ENCODE measurements at regions not wholly inside any gene's neighbourhood (a gene's known extent, or its start where the extent isn't known, plus 50 kb on each side); places are given as distances from the start of the nearest gene placed in this dataset.
"Not testable (repeated sequence)": the region's sequence is repeated elsewhere in the genome, so short reads cannot be mapped to it uniquely, and the experiment has no call there.

- no peak for DNase-seq
Observed at GRCh38 chr4:117135634-117136354, 50.4 kb upstream of the TRAM1L1 start.

GRCh38 chr4:117137145-117137544, 51.8 kb upstream of the TRAM1L1 start:
- DNase-seq, result no peak

- not testable (repeated sequence) for DNase-seq
Observed at GRCh38 chr4:117138732-117139131, 53.4 kb upstream of the TRAM1L1 start.

GRCh38 chr4:117154251-117154650, 68.9 kb upstream of the TRAM1L1 start:
- no peak for DNase-seq

- DNase-seq, result no peak
Observed at GRCh38 chr4:117156806-117157205, 71.4 kb upstream of the TRAM1L1 start.

GRCh38 chr4:117157360-117157759, 72.0 kb upstream of the TRAM1L1 start:
- DNase-seq, result no peak

GRCh38 chr4:117162976-117163375, 77.6 kb upstream of the TRAM1L1 start:
- DNase-seq, result no peak

GRCh38 chr4:117164338-117164737, 79.0 kb upstream of the TRAM1L1 start:
- DNase-seq, result no peak

GRCh38 chr4:117175369-117175768, 90.0 kb upstream of the TRAM1L1 start:
- not testable (repeated sequence) for DNase-seq

- no peak for DNase-seq
Observed at GRCh38 chr4:117203231-117203630, 117.9 kb upstream of the TRAM1L1 start.

GRCh38 chr4:117210551-117210950, 125.2 kb upstream of the TRAM1L1 start:
- DNase-seq, result no peak

GRCh38 chr4:117224256-117224655, 138.9 kb upstream of the TRAM1L1 start:
- DNase-seq, result no peak

GRCh38 chr4:117225471-117225870, 140.1 kb upstream of the TRAM1L1 start:
- DNase-seq, result no peak

- no peak for DNase-seq
Observed at GRCh38 chr4:117227925-117228324, 142.5 kb upstream of the TRAM1L1 start.

- DNase-seq, result no peak
Observed at GRCh38 chr4:117239434-117239833, 154.1 kb upstream of the TRAM1L1 start.

- no peak for DNase-seq
Observed at GRCh38 chr4:117249333-117249732, 164.0 kb upstream of the TRAM1L1 start.

GRCh38 chr4:117264072-117264471, 178.7 kb upstream of the TRAM1L1 start:
- no peak for DNase-seq

GRCh38 chr4:117267317-117267716, 181.9 kb upstream of the TRAM1L1 start:
- no peak for DNase-seq

GRCh38 chr4:117284736-117285135, 199.4 kb upstream of the TRAM1L1 start:
- no peak for DNase-seq

- no peak for DNase-seq
Observed at GRCh38 chr4:117293784-117294183, 208.4 kb upstream of the TRAM1L1 start.

GRCh38 chr4:117302226-117302625, 216.8 kb upstream of the TRAM1L1 start:
- DNase-seq, result no peak

GRCh38 chr4:117311215-117311614, 225.8 kb upstream of the TRAM1L1 start:
- DNase-seq, result no peak

GRCh38 chr4:117311989-117312388, 226.6 kb upstream of the TRAM1L1 start:
- no peak for DNase-seq

GRCh38 chr4:117324851-117325491, 239.6 kb upstream of the TRAM1L1 start:
- no peak for DNase-seq

- DNase-seq, result no peak
Observed at GRCh38 chr4:117326091-117326490, 240.7 kb upstream of the TRAM1L1 start.
